Fibroblast of lung (primary cell): ENCODE measurements at regions not wholly inside any gene's neighbourhood (a gene's known extent, or its start where the extent isn't known, plus 50 kb on each side); places are given as distances from the start of the nearest gene placed in this dataset.

Experiments
- DNase-seq, 2 donors: peaks; one replicate each; pipeline versions ENCODE4 v3.0.0 to v3.0.0-alpha.2; 2010; ENCODE audit warnings: low read depth in 2 of 2
- H2AFZ ChIP-seq: 2 replicates; pipeline ENCODE4 v1.5.1; 2012; ENCODE audit warnings: low read length, control low read depth, inconsistent platforms
- H3K27ac ChIP-seq: 2 replicates; pipeline ENCODE4 v1.5.1; 2011; ENCODE audit warnings: low read length, control low read depth; ENCODE audit not compliant: insufficient read depth
- H3K27me3 ChIP-seq: 2 replicates; pipeline ENCODE4 v1.5.1; 2011; ENCODE audit warnings: mild to moderate bottlenecking, low read length; ENCODE audit not compliant: control insufficient read depth, insufficient read depth
- H3K36me3 ChIP-seq: 2 replicates; pipeline ENCODE4 v1.5.1; 2011; ENCODE audit warnings: low read length; ENCODE audit not compliant: control insufficient read depth, insufficient read depth
- H3K4me1 ChIP-seq: 2 replicates; pipeline ENCODE4 v1.5.1; 2011; ENCODE audit warnings: low read length; ENCODE audit not compliant: control insufficient read depth, insufficient read depth; ENCODE audit errors: extremely low read depth
- H3K4me2 ChIP-seq: 2 replicates; pipeline ENCODE4 v1.5.1; 2011; ENCODE audit warnings: low read length, control low read depth; ENCODE audit not compliant: insufficient read depth; ENCODE audit errors: extremely low read depth
- H3K4me3 ChIP-seq, 4 experiments: fragments of 200-600 bp in 1 of 4; sonication (generic) in 1 of 4; replicated peaks in 1 of 4; 2 replicates each; pipeline ENCODE4 v1.5.1; 2011 to 2016; ENCODE audit warnings: low read length in 4 of 4, low read depth in 3 of 4, mild to moderate bottlenecking in 3 of 4, control low read depth in 2 of 4, inconsistent platforms in 1 of 4, mixed read lengths in 1 of 4; ENCODE audit not compliant: insufficient read depth in 1 of 4; ENCODE audit errors: control extremely low read depth in 1 of 4
- H3K79me2 ChIP-seq: 2 replicates; pipeline ENCODE4 v1.5.1; 2012; ENCODE audit warnings: mild to moderate bottlenecking, low read length, inconsistent platforms; ENCODE audit not compliant: control insufficient read depth, insufficient read depth
- H3K9ac ChIP-seq: 2 replicates; pipeline ENCODE4 v1.5.1; 2011; ENCODE audit warnings: mild to moderate bottlenecking, low read length, control low read depth; ENCODE audit not compliant: insufficient read depth
- H3K9me3 ChIP-seq: 2 replicates; pipeline ENCODE4 v1.5.1; 2012; ENCODE audit warnings: low read depth, low read length; ENCODE audit not compliant: control insufficient read depth, insufficient read depth
- H4K20me1 ChIP-seq: 2 replicates; pipeline ENCODE4 v1.5.1; 2011; ENCODE audit warnings: low read length; ENCODE audit not compliant: control insufficient read depth, insufficient read depth; ENCODE audit errors: extremely low read depth
- CTCF ChIP-seq, 2 donors: IDR thresholded peaks in 1 of 2; conservative IDR thresholded peaks in 1 of 2; 1 replicate in 1 of 2; 2 replicates in 1 of 2; pipeline ENCODE4 v1.5.1; 2011 to 2012; ENCODE audit warnings: low read length in 2 of 2, control low read depth in 1 of 2, inconsistent platforms in 1 of 2, low read depth in 1 of 2, mild to moderate bottlenecking in 1 of 2
- EZH2 ChIP-seq: IDR thresholded peaks from 2 replicates; pipeline ENCODE4 v1.5.1; 2012; ENCODE audit warnings: low read length, control low read depth, mild to moderate bottlenecking; ENCODE audit errors: missing control alignments

GRCh38 chr18:67402543-67402942 lies 114.0 kb downstream of the DSEL start:
- Histone ChIP-seq H3K27me3 (no peaks in the 10 kb centered on the region), H3K9ac (no peak overlapping the region)

GRCh38 chr18:67400502-67401117 lies 115.9 kb downstream of the DSEL start:
- H3K4me3 ChIP-seq: no peak overlapping the region

More at GRCh38 chr18:67402543-67402942, 114.0 kb downstream of the DSEL start:
- no peaks in the 10 kb centered on the region for H4K20me1 ChIP-seq
- no peak overlapping the region for H3K27ac ChIP-seq
- H3K79me2 ChIP-seq: no peaks in the 10 kb centered on the region
- H3K36me3 ChIP-seq: no peaks in the 10 kb centered on the region
- peak; percentile 61 to 92 for DNase-seq
- no peaks in the 10 kb centered on the region for H3K4me1 ChIP-seq
- H3K4me3 ChIP-seq: no peak overlapping the region
- H2AFZ ChIP-seq: no peak overlapping the region
- no peaks in the 10 kb centered on the region for H3K9me3 ChIP-seq
- no peak overlapping the region for H3K4me2 ChIP-seq
- TF ChIP-seq EZH2 (no peak), CTCF (conservative IDR thresholded peaks at IDR 0.05 in 1 of 2, IDR thresholded peaks at IDR 0.05 in 1 of 2; ENCODE audit: low read depth in 1 of 2, low read length in 2 of 2) (no peak)

GRCh38 chr18:67386032-67386431 lies 130.5 kb downstream of the DSEL start:
- Histone ChIP-seq H3K9ac (no peak overlapping the region), H3K27me3 (no peaks in the 10 kb centered on the region), H3K36me3 (no peaks in the 10 kb centered on the region), H3K4me2 (peak overlapping the region; percentile 35), H3K79me2 (no peaks in the 10 kb centered on the region), H3K4me1 (peaks cover 5% of the 10 kb centered on the region), H3K27ac (no peak overlapping the region), H4K20me1 (no peaks in the 10 kb centered on the region), H3K4me3 (no peak overlapping the region), H3K9me3 (no peaks in the 10 kb centered on the region), H2AFZ (no peak overlapping the region)
- TF ChIP-seq CTCF (conservative IDR thresholded peaks at IDR 0.05 in 1 of 2, IDR thresholded peaks at IDR 0.05 in 1 of 2; ENCODE audit: low read depth in 1 of 2, low read length in 2 of 2) (no peak), EZH2 (no peak)
- DNase-seq: peak; percentile 22 to 76

More at GRCh38 chr18:67400502-67401117, 115.9 kb downstream of the DSEL start:
- no peak for TF ChIP-seq CTCF (conservative IDR thresholded peaks at IDR 0.05 in 1 of 2, IDR thresholded peaks at IDR 0.05 in 1 of 2; ENCODE audit: low read depth in 1 of 2, low read length in 2 of 2)
- no peak for TF ChIP-seq EZH2
- no peak overlapping the region for H3K4me2 ChIP-seq
- no peak overlapping the region for H2AFZ ChIP-seq
- no peaks in the 10 kb centered on the region for H3K27me3 ChIP-seq
- no peaks in the 10 kb centered on the region for H3K36me3 ChIP-seq
- H3K9me3 ChIP-seq: no peaks in the 10 kb centered on the region
- no peaks in the 10 kb centered on the region for H3K79me2 ChIP-seq
- no peaks in the 10 kb centered on the region for H4K20me1 ChIP-seq
- DNase-seq: peak; percentile 23 to 68
- no peak overlapping the region for H3K9ac ChIP-seq
- no peaks in the 10 kb centered on the region for H3K4me1 ChIP-seq
- no peak overlapping the region for H3K27ac ChIP-seq
